Esophagus muscularis mucosa (tissue), 4 donors: ENCODE measurements at regions not wholly inside any gene's neighbourhood (a gene's known extent, or its start where the extent isn't known, plus 50 kb on each side); places are given as distances from the start of the nearest gene placed in this dataset.

ENCODE experiments used
- CTCF ChIP-seq, 3 experiments: fragments of 200-600 bp in 2 of 3; fragments of 450-650 bp in 1 of 3; sonication (generic) in 2 of 3; IDR thresholded peaks; one replicate each; pipeline ENCODE4 v1.5.1; 2017 to 2019; ENCODE audit warnings: antibody characterized with exemption in 3 of 3, mild to moderate bottlenecking in 2 of 3, moderate library complexity in 1 of 3
- EP300 ChIP-seq: sonication (generic); formaldehyde crosslinking; IDR thresholded peaks from one replicate; pipeline ENCODE4 v1.6.1; 2017; ENCODE audit warnings: antibody characterized with exemption
- POLR2A ChIP-seq: fragments of 450-650 bp; IDR thresholded peaks from one replicate; pipeline ENCODE4 v1.6.1; 2017; ENCODE audit warnings: antibody characterized with exemption, moderate library complexity, mild to moderate bottlenecking, low read depth
- POLR2AphosphoS5 ChIP-seq, 2 donors: sonication (generic); formaldehyde crosslinking; IDR thresholded peaks; one replicate each; pipeline ENCODE4 v1.6.1; 2017; ENCODE audit warnings: antibody characterized with exemption in 2 of 2

- no peak for TF ChIP-seq POLR2AphosphoS5 (IDR thresholded peaks at IDR 0.05)
- no peak for TF ChIP-seq CTCF (IDR thresholded peaks at IDR 0.05)
- TF ChIP-seq POLR2A, result no peak
- no peak for TF ChIP-seq EP300
Observed at GRCh38 chr12:34604227-34604626, 581.9 kb downstream of the ALG10 start.
